OCI-LY1 (cell line): ENCODE measurements at regions not wholly inside any gene's neighbourhood (a gene's known extent, or its start where the extent isn't known, plus 50 kb on each side); places are given as distances from the start of the nearest gene placed in this dataset.

Experiments
- H2AFZ ChIP-seq: fragments of 200-600 bp; sonication (generic), shearing (Covaris generic); 2 replicates; pipeline ENCODE4 v1.6.0; 2014; ENCODE audit warnings: antibody characterized with exemption, mild to moderate bottlenecking, low read length
- H3F3A ChIP-seq: fragments of 200-600 bp; sonication (generic), shearing (Covaris generic); 2 replicates; pipeline ENCODE4 v1.6.0; 2014; ENCODE audit warnings: mild to moderate bottlenecking, antibody characterized with exemption, low read length, moderate library complexity; ENCODE audit not compliant: insufficient read depth
- H3K27ac ChIP-seq: fragments of 200-600 bp; sonication (generic); 2 replicates; pipeline ENCODE4 v1.5.1; 2014; ENCODE audit warnings: low read length, mixed run types, mild to moderate bottlenecking, low read depth; ENCODE audit not compliant: poor library complexity, severe bottlenecking
- H3K27me3 ChIP-seq: fragments of 200-600 bp; sonication (generic); 2 replicates; pipeline ENCODE4 v1.6.0; 2014; ENCODE audit warnings: antibody characterized with exemption, mild to moderate bottlenecking, low read length, moderate library complexity; ENCODE audit not compliant: insufficient read depth
- H3K36me3 ChIP-seq: fragments of 200-600 bp; sonication (generic); 2 replicates; pipeline ENCODE4 v1.6.1; 2014; ENCODE audit warnings: mild to moderate bottlenecking, antibody characterized with exemption, low read length, moderate library complexity, mixed read lengths; ENCODE audit not compliant: insufficient read depth
- H3K4me1 ChIP-seq: fragments of 200-600 bp; sonication (generic); 2 replicates; pipeline ENCODE4 v1.5.1; 2014; ENCODE audit warnings: mild to moderate bottlenecking, low read length, moderate library complexity; ENCODE audit not compliant: insufficient read depth, severe bottlenecking
- H3K4me2 ChIP-seq: fragments of 200-600 bp; sonication (generic), shearing (Covaris generic); 2 replicates; pipeline ENCODE4 v1.6.1; 2014; ENCODE audit warnings: low read length
- H3K4me3 ChIP-seq: fragments of 200-600 bp; sonication (generic); 2 replicates; pipeline ENCODE4 v1.5.1; 2014; ENCODE audit warnings: low read length, low read depth, mild to moderate bottlenecking, mixed read lengths; ENCODE audit not compliant: poor library complexity, severe bottlenecking
- H3K79me2 ChIP-seq: fragments of 200-600 bp; shearing (Covaris generic); 2 replicates; pipeline ENCODE4 v1.6.1; 2016; ENCODE audit warnings: mixed run types, low read length, mixed read lengths; ENCODE audit not compliant: insufficient read depth
- H3K9ac ChIP-seq: fragments of 200-600 bp; sonication (generic), shearing (Covaris generic); 2 replicates; pipeline ENCODE4 v1.6.1; 2014; ENCODE audit warnings: mild to moderate bottlenecking, low read length, mixed read lengths
- H3K9me2 ChIP-seq: fragments of 200-600 bp; sonication (generic), shearing (Covaris generic); 2 replicates; pipeline ENCODE4 v1.6.1; 2014; ENCODE audit warnings: low read depth, mild to moderate bottlenecking, low read length, mixed read lengths
- H3K9me3 ChIP-seq: fragments of 200-600 bp; shearing (Covaris generic); 2 replicates; pipeline ENCODE4 v1.6.1; 2014; ENCODE audit warnings: low read length, mixed read lengths
- H4K20me1 ChIP-seq: fragments of 200-600 bp; sonication (generic), shearing (Covaris generic); 2 replicates; pipeline ENCODE4 v1.6.0; 2016; ENCODE audit warnings: mild to moderate bottlenecking, low read length; ENCODE audit not compliant: insufficient read depth
- EZH2 ChIP-seq: fragments of 200-600 bp; sonication (generic), shearing (Covaris generic); IDR thresholded peaks from 2 replicates; pipeline ENCODE4 v1.8.0; 2017; ENCODE audit warnings: borderline replicate concordance, mixed run types, mild to moderate bottlenecking, antibody characterized with exemption, low read length, moderate library complexity, mixed read lengths
- TF ChIP-seq, protein P1 (sequence below): fragments of 200-600 bp; sonication (generic), shearing (Covaris generic); IDR thresholded peaks from 2 replicates; pipeline ENCODE4 v1.5.1; 2017; ENCODE audit warnings: mild to moderate bottlenecking, antibody characterized with exemption, low read length, moderate library complexity, mixed read lengths

GRCh38 chr14:38578278-38578681 is 322.4 kb upstream of the CLEC14A start:
- Histone ChIP-seq H3K4me2 (no peak overlapping the region), H3K36me3 (no peaks in the 10 kb centered on the region), H3K9me2 (no peaks in the 10 kb centered on the region), H3K4me3 (no peak overlapping the region), H2AFZ (no peak overlapping the region), H3K9me3 (no peaks in the 10 kb centered on the region), H3K4me1 (no peaks in the 10 kb centered on the region), H3K79me2 (no peaks in the 10 kb centered on the region), H3K27ac (no peak overlapping the region), H3K27me3 (no peaks in the 10 kb centered on the region), H3K9ac (no peak overlapping the region), H3F3A (no peaks in the 10 kb centered on the region), H4K20me1 (no peaks in the 10 kb centered on the region)
- TF ChIP-seq, protein P1, sequence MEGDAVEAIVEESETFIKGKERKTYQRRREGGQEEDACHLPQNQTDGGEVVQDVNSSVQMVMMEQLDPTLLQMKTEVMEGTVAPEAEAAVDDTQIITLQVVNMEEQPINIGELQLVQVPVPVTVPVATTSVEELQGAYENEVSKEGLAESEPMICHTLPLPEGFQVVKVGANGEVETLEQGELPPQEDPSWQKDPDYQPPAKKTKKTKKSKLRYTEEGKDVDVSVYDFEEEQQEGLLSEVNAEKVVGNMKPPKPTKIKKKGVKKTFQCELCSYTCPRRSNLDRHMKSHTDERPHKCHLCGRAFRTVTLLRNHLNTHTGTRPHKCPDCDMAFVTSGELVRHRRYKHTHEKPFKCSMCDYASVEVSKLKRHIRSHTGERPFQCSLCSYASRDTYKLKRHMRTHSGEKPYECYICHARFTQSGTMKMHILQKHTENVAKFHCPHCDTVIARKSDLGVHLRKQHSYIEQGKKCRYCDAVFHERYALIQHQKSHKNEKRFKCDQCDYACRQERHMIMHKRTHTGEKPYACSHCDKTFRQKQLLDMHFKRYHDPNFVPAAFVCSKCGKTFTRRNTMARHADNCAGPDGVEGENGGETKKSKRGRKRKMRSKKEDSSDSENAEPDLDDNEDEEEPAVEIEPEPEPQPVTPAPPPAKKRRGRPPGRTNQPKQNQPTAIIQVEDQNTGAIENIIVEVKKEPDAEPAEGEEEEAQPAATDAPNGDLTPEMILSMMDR = no peak

DNA sequence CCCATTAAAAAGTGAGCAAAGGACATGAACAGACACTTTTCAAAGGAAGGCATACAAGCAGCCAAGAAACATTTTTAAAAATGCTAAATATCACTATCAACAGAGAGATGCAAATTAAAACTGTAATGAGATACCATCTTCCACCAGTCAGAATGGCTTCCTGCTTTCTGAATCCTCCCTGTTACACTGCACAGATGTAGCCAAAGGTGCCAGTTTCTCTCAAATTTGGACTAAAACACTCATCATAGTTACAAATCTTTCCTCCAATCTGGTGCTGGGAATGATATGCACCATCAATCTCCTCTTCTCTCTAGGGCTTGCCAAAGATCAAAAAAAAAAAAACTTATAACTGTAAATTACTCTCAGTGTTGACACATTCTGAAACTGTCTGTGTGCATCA is 311.8 kb upstream of the CLEC14A start:
- TF ChIP-seq, protein P1 = no peak
- no peaks in the 10 kb centered on the region for H3K9me3 ChIP-seq
- no peaks in the 10 kb centered on the region for H3K4me1 ChIP-seq
- H3K9me2 ChIP-seq = no peaks in the 10 kb centered on the region
- H3K4me3 ChIP-seq = no peak overlapping the region
- H4K20me1 ChIP-seq = no peaks in the 10 kb centered on the region
- H3K4me2 ChIP-seq = no peak overlapping the region
- no peak overlapping the region for H2AFZ ChIP-seq
- H3K9ac ChIP-seq = no peak overlapping the region
- H3K27me3 ChIP-seq = no peaks in the 10 kb centered on the region
- H3F3A ChIP-seq = no peaks in the 10 kb centered on the region
- H3K79me2 ChIP-seq = no peaks in the 10 kb centered on the region
- H3K36me3 ChIP-seq = no peaks in the 10 kb centered on the region
- no peak overlapping the region for H3K27ac ChIP-seq

DNA sequence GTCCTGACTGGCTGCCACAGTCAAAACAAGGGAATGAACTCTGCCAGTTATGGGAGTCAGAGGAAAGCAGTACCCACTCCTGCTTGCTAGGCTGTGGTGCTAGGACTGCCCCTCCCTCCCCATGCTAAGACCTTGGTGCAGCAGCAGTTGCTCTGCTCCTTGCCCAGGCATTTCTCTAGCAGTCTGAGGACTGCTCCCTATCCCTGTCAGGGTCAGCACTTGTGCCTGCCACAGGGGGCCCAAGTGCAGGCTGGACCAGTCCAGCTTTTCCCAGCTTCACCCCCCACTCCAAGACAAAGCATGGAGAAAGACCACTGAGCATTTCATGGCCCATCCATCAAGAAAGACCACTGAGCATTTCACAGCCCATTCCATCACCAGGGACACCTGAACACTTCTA is 305.8 kb upstream of the CLEC14A start:
- Histone ChIP-seq H3K79me2 (no peaks in the 10 kb centered on the region), H3K4me2 (no peak overlapping the region), H3K9me2 (no peaks in the 10 kb centered on the region), H3F3A (no peaks in the 10 kb centered on the region), H3K36me3 (no peaks in the 10 kb centered on the region), H3K27me3 (no peaks in the 10 kb centered on the region), H3K9me3 (0 out of 2 replicates have a peak, but pooled peaks cover 2% of the 10 kb centered on the region), H2AFZ (no peak overlapping the region), H4K20me1 (no peaks in the 10 kb centered on the region), H3K9ac (no peak overlapping the region), H3K27ac (no peak overlapping the region), H3K4me3 (no peak overlapping the region), H3K4me1 (no peaks in the 10 kb centered on the region)
- TF ChIP-seq, protein P1 = no peak
- TF ChIP-seq EZH2 = no peak
